Mammary epithelial cell (primary cell): ENCODE measurements at regions not wholly inside any gene's neighbourhood (a gene's known extent, or its start where the extent isn't known, plus 50 kb on each side); places are given as distances from the start of the nearest gene placed in this dataset.

Source experiments
- CTCF ChIP-seq, 2 donors: IDR thresholded peaks in 1 of 2; conservative IDR thresholded peaks in 1 of 2; 2 replicates each; pipeline ENCODE4 v1.5.1; 2011 to 2012; ENCODE audit warnings: inconsistent platforms in 2 of 2, low read length in 2 of 2, mild to moderate bottlenecking in 2 of 2, control low read depth in 1 of 2, low read depth in 1 of 2; ENCODE audit not compliant: insufficient read depth in 1 of 2; ENCODE audit errors: extremely low read depth in 1 of 2
- EZH2 ChIP-seq: IDR thresholded peaks from 2 replicates; pipeline ENCODE4 v1.6.1; 2012; ENCODE audit warnings: low read length, inconsistent platforms, borderline replicate concordance

- TF ChIP-seq CTCF (conservative IDR thresholded peaks at IDR 0.05 in 1 of 2, IDR thresholded peaks at IDR 0.05 in 1 of 2; ENCODE audit: extremely low read depth in 1 of 2, insufficient read depth in 1 of 2, low read depth in 1 of 2, low read length in 2 of 2), result no peak
- TF ChIP-seq EZH2, result no peak
These were observed 150.6 kb upstream of the TMEFF2 start for GRCh38 chr2:192345287-192345686.
